Activated CD4-positive, alpha-beta T cell treated with anti-CD3 and anti-CD28 coated beads, Interleukin-2, amount 50 U/mL, for 1 hour (primary cell): ENCODE measurements at regions not wholly inside any gene's neighbourhood (a gene's known extent, or its start where the extent isn't known, plus 50 kb on each side); places are given as distances from the start of the nearest gene placed in this dataset.
A peak's percentile ranks its signal among the peaks of the same experiment; 100 is the strongest.

Source experiments
- DNase-seq: peaks from one replicate; pipeline ENCODE4 v3.0.0-alpha.2; 2020

- DNase-seq: no peak
These were observed 107.7 kb upstream of the SPATA13 start for GRCh38 chr13:24052547-24053518.

GRCh38 chr13:24053519-24054251 is 106.8 kb upstream of the SPATA13 start:
- peak; percentile 44 for DNase-seq

- DNase-seq: no peak
These were observed 103.8 kb upstream of the SPATA13 start for GRCh38 chr13:24056616-24057137.

DNA sequence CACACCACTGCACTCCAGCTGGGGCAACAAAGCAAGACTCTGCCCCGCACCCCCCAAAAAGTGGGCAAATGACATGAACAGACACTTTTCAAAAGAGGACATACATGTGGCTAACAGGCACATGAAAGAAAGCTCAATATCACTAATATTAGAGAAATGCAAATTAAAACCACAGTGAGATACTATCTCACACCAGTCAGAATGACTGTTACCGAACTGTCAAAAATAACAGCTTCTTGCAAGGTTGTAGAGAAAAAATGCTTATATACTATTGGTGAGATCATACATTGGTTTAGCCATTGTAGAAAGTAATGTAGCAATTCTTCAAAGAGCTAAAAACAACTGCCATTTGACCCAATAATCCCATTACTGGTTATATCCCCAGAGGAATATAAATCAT is 99.5 kb upstream of the SPATA13 start:
- DNase-seq: no peak

DNA sequence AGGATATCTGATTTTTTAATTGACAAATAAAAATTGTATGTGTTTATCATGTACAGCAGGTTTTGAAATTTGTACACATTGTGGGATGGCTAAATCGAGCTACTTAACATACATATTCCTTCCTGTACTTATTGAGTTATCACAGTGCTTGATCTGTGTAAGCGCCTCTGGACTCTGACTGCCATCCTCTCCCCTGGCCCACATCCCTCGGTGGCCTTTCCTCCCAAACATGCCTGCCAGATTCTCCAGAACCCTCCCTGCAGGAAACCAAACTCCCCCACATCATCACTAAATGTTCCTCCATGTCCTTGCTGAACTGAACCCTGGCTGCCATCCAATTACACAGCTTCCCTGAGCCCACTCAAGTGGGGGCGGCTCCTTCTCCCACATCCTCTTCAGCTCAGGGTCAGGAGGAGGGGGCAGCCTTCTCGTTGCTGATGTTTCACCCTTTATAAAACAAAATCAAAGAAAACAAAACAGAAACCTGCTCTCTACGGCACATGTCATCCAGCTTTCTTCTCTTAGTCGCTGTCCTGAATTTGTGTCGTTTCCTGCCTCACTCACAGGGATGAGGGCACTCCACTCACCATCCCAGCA is 97.1 kb upstream of the SPATA13 start:
- DNase-seq: no peak

- DNase-seq: no peak
These were observed 96.1 kb upstream of the SPATA13 start for GRCh38 chr13:24064371-24064770.

DNA sequence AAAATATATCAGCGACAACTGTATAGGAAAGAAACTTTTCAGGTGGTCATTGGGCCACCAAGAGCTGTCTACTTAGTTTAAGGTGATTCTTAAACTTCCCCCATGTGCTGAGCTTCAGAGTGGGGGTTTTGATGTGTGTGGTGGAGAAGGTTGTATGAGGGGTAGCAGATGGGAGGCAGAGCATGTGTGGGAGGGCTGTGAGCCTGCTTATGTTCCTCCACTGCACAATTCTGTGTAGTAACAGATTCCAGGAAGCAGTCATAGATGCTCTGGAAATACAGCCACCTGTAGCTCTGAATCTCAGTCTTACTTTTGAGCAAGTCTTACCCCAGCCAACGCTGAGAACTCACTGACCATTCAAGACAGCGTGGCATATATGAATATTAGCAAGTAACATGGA is 95.3 kb upstream of the SPATA13 start:
- no peak for DNase-seq

GRCh38 chr13:24066405-24067295 is 93.9 kb upstream of the SPATA13 start:
- no peak for DNase-seq

DNA sequence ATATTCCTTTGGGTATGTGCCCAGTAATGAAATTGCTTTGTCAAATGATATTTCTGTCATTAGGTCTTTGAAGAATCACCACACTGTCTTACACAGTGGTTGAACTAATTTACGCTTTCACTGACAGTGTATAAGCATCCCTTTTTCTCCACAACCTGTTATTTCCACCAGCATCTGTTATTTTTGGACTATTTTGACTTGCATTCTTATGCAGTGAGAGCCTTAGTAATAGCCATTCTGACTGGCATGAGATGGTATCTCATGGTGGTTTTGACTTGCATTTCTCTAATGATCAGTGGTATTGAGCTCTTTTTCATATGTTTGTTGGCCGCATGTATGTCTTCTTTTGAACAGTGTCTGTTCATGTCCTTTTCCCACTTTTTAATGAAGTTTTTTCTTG is 92.0 kb upstream of the SPATA13 start:
- no peak for DNase-seq

DNA sequence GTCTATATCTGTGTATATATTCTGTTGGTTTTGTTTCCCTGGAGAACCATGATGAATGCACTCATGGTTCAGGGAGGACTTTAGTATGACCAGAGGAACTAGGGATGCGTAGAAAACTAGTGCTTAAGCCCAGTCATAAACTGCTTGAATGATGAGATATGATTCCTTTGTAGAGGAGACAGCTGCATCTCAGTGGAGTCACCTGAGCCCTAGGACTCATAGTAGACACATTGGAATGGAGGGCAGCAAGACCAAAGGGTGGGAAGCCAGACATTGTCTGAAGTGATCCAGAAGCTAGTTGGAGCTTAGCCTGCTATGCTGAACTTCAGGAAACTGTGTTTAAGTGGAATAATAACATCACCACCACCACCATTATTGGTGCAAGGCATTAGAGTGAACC is 89.5 kb upstream of the SPATA13 start:
- DNase-seq: no peak

DNA sequence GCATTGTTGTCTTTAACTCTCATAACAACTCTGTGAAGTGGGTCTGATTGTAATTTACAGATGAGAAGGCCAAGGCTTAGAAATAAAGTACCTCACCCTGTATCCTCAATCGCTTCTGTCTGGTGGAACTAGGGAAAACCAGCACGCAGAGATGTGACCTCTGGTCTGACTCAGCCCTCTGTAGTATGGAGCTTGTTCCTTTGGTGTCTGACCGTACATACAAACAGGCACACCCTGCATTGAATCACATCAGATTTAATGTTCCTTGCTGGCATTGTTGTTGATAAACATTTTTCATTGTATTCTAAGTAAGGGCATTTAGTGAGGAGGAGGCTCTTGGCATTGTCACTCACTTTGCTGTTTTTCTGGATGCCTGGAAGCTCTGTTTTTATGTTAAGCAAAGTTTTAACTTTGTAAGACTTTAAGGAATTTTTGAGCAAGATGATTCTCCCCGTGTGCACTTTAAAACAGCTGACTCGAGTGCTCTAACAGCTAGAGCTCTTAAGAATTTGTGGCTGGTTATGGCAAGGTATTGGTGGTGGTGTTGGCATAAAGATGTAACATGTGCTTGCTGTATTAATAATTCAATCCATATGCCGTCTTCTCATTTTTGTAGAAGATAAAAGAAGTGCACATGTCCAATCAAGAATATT is 89.0 kb upstream of the SPATA13 start:
- no peak for DNase-seq

- no peak for DNase-seq
These were observed 86.9 kb upstream of the SPATA13 start for GRCh38 chr13:24073657-24074056.

DNA sequence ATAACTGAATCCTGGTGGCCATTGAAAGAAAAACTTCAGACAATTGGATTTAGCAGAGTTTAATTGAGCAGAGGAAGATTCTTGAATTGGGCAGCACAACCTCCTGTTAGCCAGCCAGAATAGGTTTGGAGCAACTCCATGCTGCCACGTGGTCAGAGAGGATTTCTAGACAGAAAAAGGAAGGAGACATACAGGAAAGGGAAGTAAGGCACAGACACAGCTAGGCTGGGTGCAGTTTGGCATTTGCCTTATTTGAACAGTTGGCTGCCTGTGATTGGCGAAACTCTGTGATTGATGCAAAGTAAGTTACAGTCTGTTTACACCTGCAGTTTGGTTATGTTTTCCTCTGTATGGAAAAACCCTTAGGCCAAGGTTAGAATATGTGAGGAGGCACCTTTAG is 85.8 kb upstream of the SPATA13 start:
- DNase-seq: no peak

DNA sequence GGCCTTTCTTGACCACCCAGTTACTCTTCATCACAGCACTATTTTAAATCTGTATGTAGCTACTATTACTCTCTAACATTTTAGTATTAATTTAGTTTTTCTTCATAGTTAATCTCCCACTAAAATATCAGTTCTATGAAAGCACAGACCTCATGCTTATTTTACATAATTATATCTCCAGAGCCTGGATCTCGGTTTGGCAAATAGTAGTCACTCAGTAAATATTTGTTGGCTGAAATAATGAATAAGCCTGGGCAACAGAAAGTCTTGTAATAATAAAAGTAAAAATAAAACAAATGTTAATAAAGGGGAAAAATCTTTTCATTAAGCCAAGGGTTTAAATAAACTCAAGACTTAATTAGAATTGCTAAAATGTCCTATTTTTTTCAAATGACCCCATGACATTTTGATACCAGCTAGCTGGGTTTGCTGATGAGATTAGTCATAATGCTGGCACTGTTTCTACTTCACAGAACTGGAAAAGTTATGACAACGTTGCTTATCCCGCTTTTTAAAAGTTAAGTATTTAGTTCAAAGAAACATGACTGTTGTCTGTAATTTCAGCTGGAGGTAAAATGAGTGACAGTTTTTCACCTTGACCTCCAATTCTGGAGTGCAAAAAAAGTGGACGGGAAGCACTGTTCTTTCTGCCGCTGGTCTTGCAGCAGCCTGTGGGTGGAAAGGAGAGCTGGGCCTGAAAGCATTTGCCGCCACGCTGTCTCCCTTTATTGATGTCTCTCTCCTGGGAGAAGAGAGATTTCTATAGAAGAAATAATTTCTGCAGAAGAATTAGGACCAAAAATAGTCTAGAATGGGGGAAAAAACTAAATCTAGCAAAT is 85.2 kb upstream of the SPATA13 start:
- no peak for DNase-seq

- no peak for DNase-seq
These were observed 84.4 kb upstream of the SPATA13 start for GRCh38 chr13:24076109-24076508.

GRCh38 chr13:24076636-24077035 is 83.9 kb upstream of the SPATA13 start:
- DNase-seq: no peak

- no peak for DNase-seq
These were observed 80.4 kb upstream of the SPATA13 start for GRCh38 chr13:24080134-24080533.

DNA sequence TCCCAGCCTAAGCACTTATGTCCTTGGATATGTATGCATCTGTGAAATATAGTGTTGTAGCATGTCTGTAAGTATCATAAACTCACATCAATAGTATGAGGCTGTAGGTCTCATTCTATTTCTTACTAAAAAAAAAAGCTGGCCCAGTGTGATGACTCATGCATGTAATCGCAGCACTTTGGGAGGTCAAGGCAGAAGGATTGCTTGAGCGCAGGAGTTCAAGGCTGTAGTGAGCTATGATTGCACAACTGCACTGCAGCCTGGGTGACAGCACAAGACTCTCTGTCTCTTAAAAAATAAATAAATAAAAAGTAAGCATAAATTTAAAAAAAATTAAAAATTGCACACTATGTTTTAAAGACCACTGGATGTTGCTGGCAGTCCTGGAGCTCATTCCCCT is 79.1 kb upstream of the SPATA13 start:
- DNase-seq: no peak

GRCh38 chr13:24083141-24083540 is 77.4 kb upstream of the SPATA13 start:
- no peak for DNase-seq

DNA sequence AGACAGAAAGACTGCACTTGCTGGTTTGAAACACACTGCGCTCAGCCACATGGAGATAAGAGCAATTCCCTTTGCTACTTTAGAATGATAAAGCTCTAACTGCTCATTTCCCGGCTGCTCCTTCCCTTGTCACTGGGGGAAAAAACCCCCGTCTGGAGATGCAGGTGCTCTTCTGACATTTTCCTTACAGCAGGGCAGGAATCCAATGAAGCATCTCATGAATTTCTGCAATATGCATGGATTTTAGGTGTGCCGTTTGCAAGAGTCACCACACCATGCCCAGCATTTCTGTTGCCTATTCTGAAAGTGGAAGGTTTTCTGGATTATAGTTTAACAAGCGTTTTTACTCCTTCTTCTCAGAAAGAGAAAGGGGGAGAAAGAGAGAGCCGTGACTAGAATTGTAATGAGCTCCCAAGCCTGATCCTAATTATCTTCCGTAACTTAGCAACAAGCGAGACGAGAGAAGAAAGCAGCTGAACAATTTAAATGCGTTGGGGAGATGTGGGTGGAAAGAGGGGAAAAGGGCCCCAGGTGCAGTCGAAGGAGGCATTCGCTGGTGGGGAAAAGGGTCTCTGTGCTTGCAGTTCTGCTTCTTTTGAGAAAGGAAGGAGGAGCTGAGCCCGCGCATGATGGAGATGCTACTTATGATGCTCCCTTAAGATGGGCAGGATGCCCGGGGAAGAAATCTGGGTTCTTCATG is 76.6 kb upstream of the SPATA13 start:
- no peak for DNase-seq
